Occipital lobe (tissue), 1 donor: ENCODE measurements at regions not wholly inside any gene's neighbourhood (a gene's known extent, or its start where the extent isn't known, plus 50 kb on each side); places are given as distances from the start of the nearest gene placed in this dataset.
"Not testable (repeated sequence)": the region's sequence is repeated elsewhere in the genome, so short reads cannot be mapped to it uniquely, and the experiment has no call there.

ENCODE experiments used
- DNase-seq: peaks from one replicate; lab custom pipeline; 2025; lab: John Stamatoyannopoulos, UW

DNA sequence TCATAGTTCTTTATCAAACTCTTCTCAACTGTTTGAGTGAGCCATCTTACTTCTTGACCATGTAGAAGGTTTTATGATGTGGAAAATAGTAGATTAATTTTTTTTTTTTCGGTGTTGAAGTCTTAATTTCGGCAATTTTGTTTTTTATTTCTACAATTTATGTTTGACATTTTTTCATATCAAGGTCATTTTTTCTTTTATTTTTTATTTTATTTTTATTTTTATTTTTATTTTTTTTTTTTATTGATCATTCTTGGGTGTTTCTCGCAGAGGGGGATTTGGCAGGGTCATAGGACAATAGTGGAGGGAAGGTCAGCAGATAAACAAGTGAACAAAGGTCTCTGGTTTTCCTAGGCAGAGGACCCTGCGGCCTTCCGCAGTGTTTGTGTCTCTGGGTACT, 203.8 kb upstream of the CBLB start:
- not testable (repeated sequence) for DNase-seq

DNA sequence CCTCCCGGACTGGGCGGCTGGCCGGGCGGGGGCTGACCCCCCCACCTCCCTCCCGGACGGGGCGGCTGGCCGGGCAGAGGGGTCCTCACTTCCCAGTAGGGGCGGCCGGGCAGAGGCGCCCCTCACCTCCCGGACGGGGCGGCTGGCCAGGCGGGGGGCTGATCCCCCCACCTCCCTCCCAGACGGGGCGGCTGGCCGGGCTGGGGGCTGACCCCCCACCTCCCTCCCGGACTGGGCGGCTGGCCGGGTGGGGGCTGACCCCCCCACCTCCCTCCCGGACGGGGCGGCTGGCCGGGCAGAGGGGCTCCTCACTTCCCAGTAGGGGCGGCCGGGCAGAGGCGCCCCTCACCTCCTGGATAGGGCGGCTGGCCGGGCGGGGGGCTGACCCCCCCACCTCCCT, 205.0 kb upstream of the CBLB start:
- not testable (repeated sequence) for DNase-seq

DNA sequence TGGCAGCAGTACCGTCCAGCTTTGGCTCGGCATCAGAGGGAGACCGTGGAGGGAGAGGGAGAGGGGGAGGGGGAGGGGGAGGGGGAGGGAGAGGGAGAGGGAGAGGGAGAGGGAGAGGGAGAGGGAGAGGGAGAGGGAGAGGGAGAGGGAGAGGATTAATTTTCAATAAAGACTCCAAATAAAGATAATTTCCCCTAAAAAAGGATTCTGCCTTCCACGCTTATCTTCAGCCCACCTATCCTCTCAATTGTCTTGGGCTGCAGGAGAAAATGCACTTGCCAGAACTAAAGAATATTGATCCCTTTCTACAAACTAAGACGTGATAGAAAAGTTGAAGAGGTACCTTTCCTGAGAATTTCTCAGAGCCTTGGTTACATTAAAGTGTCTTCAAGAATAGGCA, 206.9 kb upstream of the CBLB start:
- DNase-seq, result not testable (repeated sequence)

DNA sequence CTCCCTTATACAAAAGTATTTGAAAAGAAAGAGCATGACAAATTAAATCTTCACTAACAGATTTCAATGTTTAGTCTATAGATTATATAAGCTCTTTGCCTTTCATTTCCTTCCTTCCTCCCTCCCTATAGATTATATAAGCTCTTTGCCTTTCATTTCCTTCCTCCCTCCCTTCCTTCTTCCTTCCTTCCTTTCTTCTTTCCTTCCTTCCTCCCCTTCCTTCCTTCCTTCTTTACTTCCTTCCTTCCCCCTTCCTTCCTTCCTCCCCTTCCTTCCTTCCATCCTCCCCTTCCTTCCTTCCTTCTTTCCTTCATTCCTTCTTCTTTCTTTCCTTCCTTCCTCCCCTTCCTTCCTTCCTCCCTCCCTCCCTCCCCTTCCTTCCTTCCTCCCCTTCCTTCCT, 209.8 kb upstream of the CBLB start:
- DNase-seq, result no peak

DNA sequence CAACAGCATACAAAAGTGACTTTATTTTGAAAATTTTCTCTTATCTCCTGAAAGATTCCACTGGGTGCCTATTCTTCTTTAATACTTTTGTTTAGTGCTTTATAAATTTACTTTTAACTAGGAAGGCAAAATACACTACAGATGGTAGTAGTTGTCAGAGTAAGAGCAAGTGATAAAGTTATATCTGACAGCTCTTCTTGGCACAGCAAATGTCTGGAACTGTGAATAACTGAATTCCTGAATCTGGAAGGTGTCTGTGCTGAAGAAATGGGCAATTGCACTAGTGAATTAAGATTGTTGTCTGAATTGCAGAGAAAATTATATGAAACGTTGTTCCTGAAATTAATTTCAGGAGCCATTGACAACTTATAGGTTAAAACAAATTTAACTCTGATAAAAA, 213.8 kb upstream of the CBLB start:
- no peak for DNase-seq

DNA sequence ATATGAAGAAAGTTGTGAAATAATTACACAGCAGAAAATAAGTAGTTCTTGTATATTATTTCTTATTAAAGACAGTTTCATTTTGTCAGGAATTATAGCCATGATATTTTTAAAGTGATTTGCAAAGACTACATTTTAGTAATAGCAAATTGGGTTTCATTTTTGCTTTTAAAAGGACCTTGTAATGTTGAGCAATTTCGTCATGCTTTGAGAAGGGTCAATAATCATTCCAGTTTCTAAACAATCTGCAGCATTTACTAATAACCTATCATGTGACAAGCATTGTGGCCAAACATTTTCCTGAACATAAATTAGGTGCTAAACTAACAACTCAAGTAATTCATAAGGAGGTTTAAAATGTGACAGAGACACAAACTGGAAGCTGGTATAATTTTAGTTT, 214.4 kb upstream of the CBLB start:
- no peak for DNase-seq

DNA sequence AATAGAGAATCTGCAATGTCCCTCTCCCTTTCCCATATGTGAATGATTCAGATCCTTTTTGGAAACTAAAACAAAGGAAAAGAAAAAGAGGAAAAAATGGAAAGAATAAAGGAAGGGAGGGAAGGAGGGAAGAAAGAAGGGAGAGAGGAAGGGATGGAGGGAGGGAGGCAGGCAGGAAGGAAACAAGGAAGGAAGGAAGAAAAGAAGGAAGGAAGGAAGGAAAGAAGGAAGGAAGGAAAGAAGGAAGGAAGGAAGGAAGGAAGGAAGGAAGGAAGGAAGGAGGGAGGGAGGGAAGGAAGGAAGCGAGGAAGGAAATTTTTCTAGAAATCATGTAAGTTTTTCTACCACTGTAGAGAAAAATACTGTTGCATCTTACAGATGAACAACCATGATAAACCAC, 215.0 kb upstream of the CBLB start:
- no peak for DNase-seq

DNA sequence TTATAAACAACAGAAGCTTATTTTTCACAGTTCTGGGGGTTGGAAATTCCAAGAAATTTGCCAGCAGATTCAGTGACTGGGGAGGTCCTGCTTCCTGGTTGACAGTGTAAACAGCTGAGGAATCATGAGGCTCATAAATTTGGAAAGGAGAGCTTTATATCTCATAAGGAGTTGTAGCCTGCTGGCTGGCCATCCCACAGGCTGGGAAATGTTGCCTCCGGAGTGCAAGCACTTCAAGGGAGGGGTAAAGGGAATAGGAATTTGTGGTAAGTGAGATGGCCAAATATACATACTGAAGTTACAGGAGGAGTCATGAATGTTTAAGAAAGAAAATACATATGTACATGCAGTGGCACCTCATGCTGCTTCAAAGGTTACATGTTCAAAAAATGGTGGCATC, 217.2 kb upstream of the CBLB start:
- DNase-seq, result no peak

DNA sequence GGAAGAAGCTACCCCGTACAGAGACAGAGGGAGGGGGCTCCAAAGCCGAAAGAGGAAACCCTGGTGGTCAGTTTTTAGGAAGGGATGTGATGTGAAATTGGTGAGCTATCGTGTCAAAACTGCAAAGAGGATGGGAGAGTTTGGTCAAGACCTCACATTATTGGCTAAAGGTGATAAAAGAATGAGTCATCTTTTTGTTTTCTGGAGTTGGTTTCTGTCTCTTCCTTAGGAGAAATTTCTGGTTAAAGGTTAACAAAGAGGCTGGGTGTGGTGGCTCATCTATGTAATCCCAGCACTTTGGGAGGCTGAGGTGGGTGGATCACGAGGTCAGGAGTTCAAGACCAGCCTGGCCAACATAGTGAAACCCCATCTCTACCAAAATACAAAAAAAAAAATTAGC, 217.8 kb upstream of the CBLB start:
- no peak for DNase-seq

DNA sequence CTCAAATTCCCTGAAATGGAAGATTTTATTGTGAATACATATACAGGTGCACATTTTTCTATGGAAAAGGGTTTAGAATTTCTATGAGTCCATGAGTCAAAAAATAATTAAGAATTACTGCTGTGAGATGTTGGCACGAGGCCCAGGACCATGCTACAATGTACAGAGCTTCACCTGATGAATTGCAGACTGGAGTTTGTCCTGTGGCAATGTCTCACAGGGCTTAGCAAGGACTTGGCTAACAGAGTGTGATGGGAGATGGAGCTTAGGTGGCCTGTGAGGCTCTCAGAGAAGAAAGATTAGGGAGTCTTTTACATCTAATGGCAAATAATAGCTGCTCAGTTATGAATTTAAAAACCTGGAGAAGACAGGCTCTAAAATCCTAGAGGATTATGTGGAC, 219.5 kb upstream of the CBLB start:
- no peak for DNase-seq

DNA sequence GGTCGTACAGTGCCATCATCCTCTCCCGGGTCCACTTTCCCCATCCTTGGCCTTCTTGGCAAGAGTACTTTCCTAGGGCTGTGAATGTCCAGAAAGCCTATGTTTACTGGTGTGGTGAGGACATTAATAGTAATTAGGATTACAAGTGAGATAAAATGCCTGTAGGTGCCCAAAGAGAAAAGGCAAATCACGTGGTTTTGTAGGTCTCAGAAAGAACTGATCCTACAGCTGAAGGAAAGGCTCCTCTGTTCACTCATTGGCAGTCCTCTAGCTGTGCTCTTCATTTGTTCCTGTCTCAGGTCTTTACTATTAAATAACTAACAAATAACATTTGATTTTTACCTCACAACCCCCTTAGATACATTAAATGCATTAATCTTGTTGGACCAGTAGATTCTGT, 220.1 kb upstream of the CBLB start:
- DNase-seq, result no peak

DNA sequence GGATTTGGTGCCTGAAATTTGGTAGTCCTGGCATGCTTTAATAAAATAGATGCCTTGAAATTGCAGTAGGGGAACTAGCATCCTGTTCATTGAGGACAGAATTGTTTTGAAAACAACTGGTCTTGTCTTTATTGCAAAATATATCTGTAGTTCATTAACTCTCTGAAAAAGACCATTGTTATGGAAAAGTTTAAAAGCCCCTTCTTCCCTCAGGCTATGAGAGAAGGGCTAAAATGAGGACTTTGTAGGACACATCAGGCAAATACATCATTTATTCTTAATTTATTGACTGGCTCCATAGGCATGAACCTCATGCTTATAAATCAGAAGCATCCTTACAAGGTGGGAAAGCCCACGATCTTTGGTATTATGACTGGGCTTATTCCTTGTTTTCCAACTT, 221.0 kb upstream of the CBLB start:
- DNase-seq, result no peak

DNA sequence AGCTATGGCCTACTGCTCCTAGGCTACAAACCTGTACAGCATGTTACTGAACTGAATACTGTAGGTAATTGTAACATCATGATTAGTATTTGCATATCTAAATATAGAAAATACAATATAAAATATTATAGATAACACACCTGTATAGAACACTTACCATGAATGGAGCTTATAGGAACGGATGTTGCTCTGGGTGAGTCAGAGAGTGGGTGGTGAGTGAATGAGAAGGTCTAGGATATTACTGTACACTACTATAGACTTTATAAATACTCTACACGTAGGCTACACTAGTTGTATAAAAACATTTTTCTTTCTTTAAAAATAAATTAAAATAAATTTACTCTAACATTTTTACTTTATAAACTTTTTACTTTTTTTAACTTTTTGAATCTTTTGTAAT, 224.0 kb upstream of the CBLB start:
- no peak for DNase-seq

DNA sequence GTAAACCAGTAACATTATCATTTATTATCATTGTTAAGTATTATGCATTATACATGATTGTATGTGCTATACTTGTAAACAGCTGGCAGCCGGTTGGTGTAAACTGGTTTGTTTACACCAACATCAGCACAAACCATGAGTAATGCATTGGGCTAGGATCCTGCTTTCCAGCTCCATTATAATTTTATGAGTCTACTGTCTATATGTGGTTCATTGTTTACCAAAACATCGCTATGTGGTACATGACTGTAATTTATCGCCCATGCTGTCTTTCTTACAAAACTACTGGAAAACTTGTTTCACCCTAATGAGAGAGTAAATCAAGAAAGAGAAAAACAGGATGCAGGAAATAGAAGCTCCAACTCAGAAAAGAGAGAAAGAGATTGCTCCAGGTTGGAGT, 224.8 kb upstream of the CBLB start:
- DNase-seq, result no peak

DNA sequence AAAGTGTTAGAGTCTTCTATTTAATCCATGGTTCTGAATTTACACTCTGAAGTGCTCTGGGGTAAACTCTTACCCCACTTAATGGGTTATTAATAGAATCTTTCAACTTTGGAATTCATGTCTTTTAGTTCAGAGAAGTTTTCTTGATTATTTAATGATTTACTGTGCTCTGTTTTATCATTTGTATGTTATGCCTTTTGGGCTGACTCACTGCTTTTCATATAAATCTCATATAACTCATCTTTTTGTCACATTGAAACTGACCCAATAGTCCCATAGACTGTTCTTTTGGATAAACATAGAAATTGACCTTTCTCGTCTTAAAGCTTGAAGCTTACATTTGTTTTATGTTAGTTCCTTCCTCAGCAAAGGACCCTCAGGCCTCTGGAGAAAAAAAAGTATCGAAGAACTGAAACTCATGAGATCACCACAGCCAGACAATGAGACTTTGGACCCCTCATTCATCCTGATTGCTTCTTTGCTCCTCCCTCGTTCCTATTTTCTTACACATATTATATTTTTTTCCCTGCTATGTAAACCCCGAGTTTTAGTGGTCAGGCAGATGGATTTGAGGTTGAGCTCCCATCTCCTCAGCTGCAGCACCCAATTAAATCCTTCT, 229.1 kb upstream of the CBLB start:
- DNase-seq, result no peak

DNA sequence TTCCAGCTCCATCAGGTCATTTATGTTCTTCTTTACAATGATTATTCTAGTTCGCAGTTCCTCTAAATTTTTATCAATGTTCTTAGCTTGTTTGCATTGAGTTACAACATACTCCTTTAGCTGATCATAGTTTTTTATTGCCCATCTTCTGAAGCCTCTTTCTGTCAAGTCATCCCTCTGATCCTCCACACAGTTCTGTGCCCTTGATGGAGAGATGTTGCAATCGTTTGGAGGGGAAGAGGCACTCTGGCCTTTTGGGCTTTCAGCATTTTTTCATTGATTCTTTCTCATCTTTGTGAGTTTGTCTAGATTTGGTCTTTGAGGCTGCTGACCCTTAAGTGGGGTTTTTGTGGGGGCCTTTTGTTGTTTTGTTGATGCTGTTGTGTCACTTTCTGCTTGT, 234.6 kb upstream of the CBLB start:
- no peak for DNase-seq

DNA sequence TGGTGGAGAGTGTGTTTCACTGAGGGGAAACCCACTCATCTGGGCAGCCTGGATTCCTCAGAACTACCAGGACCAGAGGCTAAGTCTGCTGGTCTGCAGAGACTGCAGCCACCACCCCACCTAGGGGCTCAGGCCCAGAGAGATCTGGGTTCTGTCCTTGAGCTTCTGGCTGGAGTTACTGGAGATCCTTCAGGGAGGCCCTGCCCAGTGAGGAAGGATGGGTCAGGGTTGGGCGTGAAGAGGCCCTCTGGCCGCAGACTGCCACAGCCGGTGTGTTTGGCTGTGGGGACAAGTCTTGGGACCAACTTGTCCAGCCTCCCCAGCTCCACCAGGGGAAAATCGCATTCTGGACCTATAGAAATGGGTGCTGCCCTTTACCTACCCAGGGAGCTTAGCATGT, 235.3 kb upstream of the CBLB start:
- no peak for DNase-seq

DNA sequence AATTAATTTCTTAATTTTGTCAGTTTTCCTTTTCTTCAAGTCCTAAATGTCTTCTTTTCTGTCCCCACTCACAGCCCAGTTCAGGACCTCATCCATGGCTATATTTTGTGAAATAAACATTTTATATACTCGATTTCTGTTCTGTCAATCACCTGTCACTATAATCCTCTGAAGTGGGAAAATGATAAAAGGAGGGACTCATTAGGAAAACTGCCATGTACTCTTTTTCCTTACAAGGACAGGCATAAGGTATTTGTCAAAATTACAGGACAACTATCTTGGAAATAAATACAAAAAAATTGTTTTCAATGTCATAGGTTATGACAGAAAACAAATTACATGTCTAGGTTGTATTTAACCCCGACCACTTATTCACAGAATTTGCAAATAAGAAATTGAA, 240.1 kb upstream of the CBLB start:
- DNase-seq, result no peak

DNA sequence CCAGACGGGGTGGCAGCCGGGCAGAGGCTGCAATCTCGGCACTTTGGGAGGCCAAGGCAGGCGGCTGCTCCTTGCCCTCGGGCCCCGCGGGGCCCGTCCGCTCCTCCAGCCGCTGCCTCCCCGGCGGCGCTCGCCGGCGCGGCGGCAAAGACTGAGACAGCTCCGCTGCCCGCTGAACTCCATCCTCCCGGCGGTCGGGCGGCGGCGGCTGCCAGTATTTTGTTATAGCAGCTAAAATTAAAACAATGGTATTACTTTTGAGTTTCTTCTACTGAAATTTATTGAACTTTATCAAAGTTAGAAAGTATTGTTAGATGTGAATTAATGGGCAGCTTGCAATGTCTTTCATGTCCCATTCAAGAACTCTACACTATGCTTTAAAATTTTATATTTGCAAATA, 243.7 kb upstream of the CBLB start:
- DNase-seq, result not testable (repeated sequence)

DNA sequence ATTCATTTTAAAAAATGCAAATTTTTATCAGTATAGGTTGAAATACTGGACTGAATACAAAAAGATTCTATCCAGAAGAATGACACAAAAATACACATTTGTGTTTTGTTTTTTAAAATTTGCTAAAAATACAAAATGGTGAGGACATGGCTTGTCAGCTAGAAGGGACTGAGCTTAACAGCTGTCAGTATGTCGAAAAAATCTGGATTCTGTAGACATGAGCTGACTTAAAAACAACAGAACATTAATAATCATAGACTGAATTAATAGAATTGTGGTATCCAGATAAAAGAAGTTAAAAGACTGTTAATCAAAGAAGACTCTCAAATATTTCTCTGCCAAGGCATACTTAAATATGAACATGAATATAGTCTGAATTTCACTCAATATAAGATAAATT, 244.9 kb upstream of the CBLB start:
- no peak for DNase-seq

DNA sequence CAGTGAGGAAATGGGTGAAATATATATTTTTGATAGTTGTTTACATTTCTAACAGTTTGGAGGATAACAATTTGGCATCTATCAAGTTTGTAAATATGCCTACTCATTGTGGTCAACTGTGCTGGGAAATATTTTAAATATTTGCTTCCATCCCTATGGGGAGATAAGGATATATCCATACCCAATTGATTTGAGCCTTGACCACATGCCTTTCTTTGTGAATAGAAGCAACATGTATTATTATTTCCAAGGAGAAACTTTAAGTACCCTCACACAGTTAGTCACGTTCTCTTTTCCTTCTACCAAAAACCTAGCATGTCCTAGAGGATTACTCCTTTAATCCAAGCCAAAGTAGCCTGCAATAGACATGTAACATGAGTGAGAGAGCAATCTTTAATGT, 245.4 kb upstream of the CBLB start:
- no peak for DNase-seq

DNA sequence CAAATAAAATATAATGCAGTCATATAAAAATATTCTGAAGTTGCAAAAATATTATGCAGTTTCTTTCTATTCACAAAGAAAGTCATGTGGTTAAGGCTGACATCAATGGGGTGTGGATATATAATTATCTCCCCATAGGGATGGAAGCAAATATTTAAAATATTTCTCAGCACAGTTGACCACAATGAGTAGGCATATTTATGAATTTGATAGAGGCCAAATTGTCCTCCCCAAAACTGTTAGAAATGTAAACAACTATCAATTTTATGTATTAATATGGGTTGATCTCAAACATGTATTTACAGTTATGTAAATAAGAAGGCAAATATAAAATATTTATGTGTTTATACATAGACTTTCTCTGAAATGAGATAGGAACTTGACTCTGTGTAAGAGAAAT, 246.0 kb upstream of the CBLB start:
- DNase-seq, result no peak

DNA sequence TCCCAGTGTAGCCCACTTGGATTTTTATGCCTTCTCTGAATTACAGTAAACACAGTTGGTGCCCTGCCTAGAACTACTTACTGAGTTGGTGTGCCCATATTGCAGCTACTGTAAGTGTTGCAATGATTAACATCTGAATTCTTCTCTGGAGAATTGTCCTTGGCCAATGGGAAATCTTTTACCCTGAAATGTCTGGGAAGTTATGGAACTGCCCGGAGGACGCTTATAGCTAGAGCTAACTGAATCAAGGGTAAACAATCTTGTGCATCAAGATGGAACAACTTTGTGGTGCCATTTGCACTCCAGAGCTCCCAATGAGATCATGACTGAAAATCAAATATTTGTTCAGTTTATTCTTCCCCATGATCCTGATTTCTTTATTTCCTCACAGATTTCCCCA, 246.7 kb upstream of the CBLB start:
- no peak for DNase-seq

DNA sequence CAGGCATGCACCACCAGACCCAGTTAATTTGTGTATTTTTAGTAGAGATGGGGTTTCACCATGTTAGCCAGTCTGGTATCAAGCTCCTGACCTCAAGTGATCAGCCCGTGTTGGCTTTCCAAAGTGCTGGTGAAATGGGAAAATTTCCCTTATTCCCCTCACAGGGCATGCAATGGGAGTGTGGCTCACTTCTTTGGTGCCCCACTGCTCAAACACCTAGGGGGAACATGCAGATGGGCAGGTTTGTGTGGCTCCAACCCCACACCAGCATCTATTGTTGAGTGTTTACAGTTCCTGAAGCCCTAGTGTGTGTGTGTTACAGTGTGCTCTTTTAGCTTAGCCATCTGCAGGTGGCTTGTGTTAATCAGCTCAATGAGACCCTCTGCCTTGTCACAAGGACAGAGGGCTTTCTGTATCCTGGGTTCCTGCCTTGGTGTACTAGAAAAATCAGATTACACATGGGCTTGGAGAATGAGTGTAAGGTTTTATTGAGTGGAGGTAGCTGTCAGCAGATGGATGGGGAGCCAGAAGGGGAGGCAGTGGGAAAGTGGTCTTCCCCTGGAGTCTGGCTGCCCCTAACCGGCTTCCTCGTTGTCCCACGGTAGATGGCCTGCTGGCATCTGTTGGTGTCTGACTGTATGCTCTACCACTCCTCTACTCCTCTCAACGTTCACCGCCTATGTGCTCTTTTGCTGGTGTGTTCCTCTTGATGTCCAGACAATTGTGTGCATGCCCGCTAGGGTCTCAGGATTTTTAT, 248.1 kb upstream of the CBLB start:
- no peak for DNase-seq
